ENCODE measurements at regions not wholly inside any gene's neighbourhood (a gene's known extent, or its start where the extent isn't known, plus 50 kb on each side); places are given as distances from the start of the nearest gene placed in this dataset.

GRCh38 chr10:47181052-47181849 lies 118.7 kb upstream of the GDF10 start:
- TF ChIP-seq, protein P1, sequence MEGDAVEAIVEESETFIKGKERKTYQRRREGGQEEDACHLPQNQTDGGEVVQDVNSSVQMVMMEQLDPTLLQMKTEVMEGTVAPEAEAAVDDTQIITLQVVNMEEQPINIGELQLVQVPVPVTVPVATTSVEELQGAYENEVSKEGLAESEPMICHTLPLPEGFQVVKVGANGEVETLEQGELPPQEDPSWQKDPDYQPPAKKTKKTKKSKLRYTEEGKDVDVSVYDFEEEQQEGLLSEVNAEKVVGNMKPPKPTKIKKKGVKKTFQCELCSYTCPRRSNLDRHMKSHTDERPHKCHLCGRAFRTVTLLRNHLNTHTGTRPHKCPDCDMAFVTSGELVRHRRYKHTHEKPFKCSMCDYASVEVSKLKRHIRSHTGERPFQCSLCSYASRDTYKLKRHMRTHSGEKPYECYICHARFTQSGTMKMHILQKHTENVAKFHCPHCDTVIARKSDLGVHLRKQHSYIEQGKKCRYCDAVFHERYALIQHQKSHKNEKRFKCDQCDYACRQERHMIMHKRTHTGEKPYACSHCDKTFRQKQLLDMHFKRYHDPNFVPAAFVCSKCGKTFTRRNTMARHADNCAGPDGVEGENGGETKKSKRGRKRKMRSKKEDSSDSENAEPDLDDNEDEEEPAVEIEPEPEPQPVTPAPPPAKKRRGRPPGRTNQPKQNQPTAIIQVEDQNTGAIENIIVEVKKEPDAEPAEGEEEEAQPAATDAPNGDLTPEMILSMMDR (IDR thresholded peaks at IDR 0.05): no peak
- Histone ChIP-seq H3K4me1 (ENCODE audit: control insufficient read depth in 1 of 2, insufficient read depth in 2 of 2, low read length in 2 of 2) (no peaks in the 10 kb centered on the region), H3K9ac (ENCODE audit: insufficient read depth, low read length, poor library complexity, severe bottlenecking) (no peak overlapping the region), H3K27ac (ENCODE audit: low read depth in 1 of 2, low read length in 2 of 2) (no peak overlapping the region), H3K4me2 (replicated peaks; ENCODE audit: extremely low read depth, low read length, poor library complexity, severe bottlenecking) (no peak overlapping the region), H3K36me3 (replicated peaks in 1 of 2; ENCODE audit: control insufficient read depth in 1 of 2, insufficient read depth in 2 of 2, low read length in 2 of 2) (no peaks in the 10 kb centered on the region), H3K9me3 (replicated peaks in 1 of 2; ENCODE audit: control insufficient read depth in 1 of 2, insufficient read depth in 1 of 2, low read length in 2 of 2) (no peaks in the 10 kb centered on the region), H3K79me2 (ENCODE audit: insufficient read depth, low read length) (no peaks in the 10 kb centered on the region), H2AFZ (ENCODE audit: insufficient read depth, low read depth, low read length, poor library complexity, severe bottlenecking) (no peak overlapping the region), H4K20me1 (ENCODE audit: insufficient read depth, low read length) (no peaks in the 10 kb centered on the region), H3K27me3 (ENCODE audit: control insufficient read depth in 2 of 2, insufficient read depth in 2 of 2, low read length in 2 of 2) (no peaks in the 10 kb centered on the region), H3K4me3 (replicated peaks in 1 of 3; ENCODE audit: low read depth in 2 of 3, low read length in 3 of 3) (no peak overlapping the region)
- Mint-ChIP-seq H3K9me3 (peaks cover 0 to 4% (median 0%) of the 10 kb centered on the region in 7 donors), H3K36me3 (peaks cover 0 to 3% of the 10 kb centered on the region in 2 donors), H3K4me1 (peaks cover 5% of the 10 kb centered on the region), H3K27me3 (ENCODE audit: low read depth in 3 of 3) (peaks cover 0 to 3% (median 1%) of the 10 kb centered on the region in 3 donors), H3K4me3 (no peak overlapping the region), H3K27ac (no peak overlapping the region)
- 93% methylated on average over 14 of the region's 19 CpGs for WGBS (ENCODE audit: insufficient coverage)
- intact Hi-C loops (cut with micrococcal nuclease): loop anchor here in 1 of 2 donors (10.0 kb wide), 1 partner anchor 46 kb away; no protein-coding TSS in a partner anchor
- no peak for DNase-seq

DNA sequence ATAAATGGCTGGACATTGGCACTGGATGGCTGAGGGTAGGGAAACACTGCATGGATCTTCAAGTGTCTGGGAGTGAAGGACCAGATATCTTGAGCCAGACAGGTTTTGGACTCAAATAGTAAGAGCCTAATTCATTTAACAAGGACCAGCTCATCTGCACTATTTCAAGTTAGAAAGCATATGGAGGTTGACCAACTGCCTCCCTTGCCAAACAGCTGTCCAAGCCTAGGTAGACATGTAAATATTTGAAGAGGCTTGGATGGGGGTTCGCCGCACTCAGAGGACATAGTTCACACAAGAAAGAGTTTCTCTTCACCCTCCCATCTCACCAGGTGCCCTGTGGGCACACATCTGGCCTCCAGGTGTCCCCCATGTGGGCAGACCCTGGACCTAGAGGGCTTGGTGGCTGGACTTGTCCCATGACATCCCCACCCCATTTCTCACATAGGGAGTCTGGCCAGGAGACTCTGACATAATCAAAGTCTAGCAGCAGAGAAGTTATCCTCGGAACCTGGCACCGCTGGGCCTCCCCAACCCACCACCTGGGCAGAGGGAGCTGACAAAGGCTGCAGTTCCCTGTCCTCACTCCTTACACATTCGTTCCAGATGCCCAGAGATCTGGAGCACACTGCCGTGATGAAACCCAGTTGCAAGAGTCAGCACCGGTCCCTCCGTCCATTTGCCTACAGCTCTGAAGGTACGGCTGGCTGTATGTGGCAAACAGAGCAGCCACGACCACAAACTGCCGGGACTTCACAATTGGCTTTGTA lies 116.9 kb upstream of the GDF10 start:
- Histone ChIP-seq H3K4me3 (replicated peaks in 1 of 3; ENCODE audit: low read depth in 2 of 3, low read length in 3 of 3) (no peak overlapping the region), H2AFZ (ENCODE audit: insufficient read depth, low read depth, low read length, poor library complexity, severe bottlenecking) (no peak overlapping the region), H3K36me3 (replicated peaks in 1 of 2; ENCODE audit: control insufficient read depth in 1 of 2, insufficient read depth in 2 of 2, low read length in 2 of 2) (no peaks in the 10 kb centered on the region), H3K79me2 (ENCODE audit: insufficient read depth, low read length) (no peaks in the 10 kb centered on the region), H3K4me2 (replicated peaks; ENCODE audit: extremely low read depth, low read length, poor library complexity, severe bottlenecking) (no peak overlapping the region), H3K9me3 (replicated peaks in 1 of 2; ENCODE audit: control insufficient read depth in 1 of 2, insufficient read depth in 1 of 2, low read length in 2 of 2) (no peaks in the 10 kb centered on the region), H3K9ac (ENCODE audit: insufficient read depth, low read length, poor library complexity, severe bottlenecking) (no peak overlapping the region), H3K27ac (ENCODE audit: low read depth in 1 of 2, low read length in 2 of 2) (no peak overlapping the region), H3K27me3 (ENCODE audit: control insufficient read depth in 2 of 2, insufficient read depth in 2 of 2, low read length in 2 of 2) (no peaks in the 10 kb centered on the region), H4K20me1 (ENCODE audit: insufficient read depth, low read length) (no peaks in the 10 kb centered on the region), H3K4me1 (ENCODE audit: control insufficient read depth in 1 of 2, insufficient read depth in 2 of 2, low read length in 2 of 2) (no peaks in the 10 kb centered on the region)
- DNase-seq: no peak
- intact Hi-C loops (cut with micrococcal nuclease): loop anchor here in 1 of 2 donors (10.0 kb wide), 1 partner anchor 48 kb away; no protein-coding TSS in a partner anchor
- no peak overlapping the region for H3K4me3 Mint-ChIP-seq
- WGBS (ENCODE audit: insufficient coverage): 83% methylated on average over 6 of the region's 11 CpGs
- H3K9me3 Mint-ChIP-seq: peaks cover 0 to 4% (median 0%) of the 10 kb centered on the region in 7 donors
- H3K27ac Mint-ChIP-seq: no peak overlapping the region
- TF ChIP-seq, protein P1 (IDR thresholded peaks at IDR 0.05): no peak
- peaks cover under 1 to 3% (median 1%) of the 10 kb centered on the region in 3 donors for H3K27me3 Mint-ChIP-seq (ENCODE audit: low read depth in 3 of 3)
- peaks cover 0 to 3% of the 10 kb centered on the region in 2 donors for H3K36me3 Mint-ChIP-seq
- peaks cover 2% of the 10 kb centered on the region for H3K4me1 Mint-ChIP-seq
